ENCODE measurements at regions not wholly inside any gene's neighbourhood (a gene's known extent, or its start where the extent isn't known, plus 50 kb on each side); places are given as distances from the start of the nearest gene placed in this dataset.

GRCh38 chr5:124536333-124536732 is 210.1 kb downstream of the ZNF608 start:
- H3K27ac ChIP-seq (ENCODE audit: insufficient read length, low read depth, low read length) = no peak overlapping the region
- H3K9me3 Mint-ChIP-seq = peaks cover 0 to 4% of the 10 kb centered on the region in 2 experiments; a peak in 2 of 5 replicates
- H3K36me3 Mint-ChIP-seq (ENCODE audit: insufficient read depth in 1 of 3, low read depth in 3 of 3) = peaks cover 0 to 3% (median 2%) of the 10 kb centered on the region in 3 experiments; a peak in 2 of 7 replicates
- no peak overlapping the region for H3K4me2 ChIP-seq (ENCODE audit: insufficient read depth, insufficient read length, low read length)
- no peak overlapping the region for H2BK20ac ChIP-seq (ENCODE audit: low read depth, low read length, poor library complexity, severe bottlenecking)
- H3K9ac ChIP-seq (ENCODE audit: extremely low read depth, insufficient read length, low read length) = no peak overlapping the region
- TF ChIP-seq, protein P1, sequence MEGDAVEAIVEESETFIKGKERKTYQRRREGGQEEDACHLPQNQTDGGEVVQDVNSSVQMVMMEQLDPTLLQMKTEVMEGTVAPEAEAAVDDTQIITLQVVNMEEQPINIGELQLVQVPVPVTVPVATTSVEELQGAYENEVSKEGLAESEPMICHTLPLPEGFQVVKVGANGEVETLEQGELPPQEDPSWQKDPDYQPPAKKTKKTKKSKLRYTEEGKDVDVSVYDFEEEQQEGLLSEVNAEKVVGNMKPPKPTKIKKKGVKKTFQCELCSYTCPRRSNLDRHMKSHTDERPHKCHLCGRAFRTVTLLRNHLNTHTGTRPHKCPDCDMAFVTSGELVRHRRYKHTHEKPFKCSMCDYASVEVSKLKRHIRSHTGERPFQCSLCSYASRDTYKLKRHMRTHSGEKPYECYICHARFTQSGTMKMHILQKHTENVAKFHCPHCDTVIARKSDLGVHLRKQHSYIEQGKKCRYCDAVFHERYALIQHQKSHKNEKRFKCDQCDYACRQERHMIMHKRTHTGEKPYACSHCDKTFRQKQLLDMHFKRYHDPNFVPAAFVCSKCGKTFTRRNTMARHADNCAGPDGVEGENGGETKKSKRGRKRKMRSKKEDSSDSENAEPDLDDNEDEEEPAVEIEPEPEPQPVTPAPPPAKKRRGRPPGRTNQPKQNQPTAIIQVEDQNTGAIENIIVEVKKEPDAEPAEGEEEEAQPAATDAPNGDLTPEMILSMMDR (conservative IDR thresholded peaks at IDR 0.05) = no peak
- no peak overlapping the region for H3K56ac ChIP-seq (ENCODE audit: insufficient read length, low read depth, low read length)
- H2BK120ac ChIP-seq (ENCODE audit: low read depth, low read length, poor library complexity, severe bottlenecking) = no peak overlapping the region
- no peak overlapping the region for H3K4ac ChIP-seq (ENCODE audit: low read depth, low read length)
- H3K23ac ChIP-seq (ENCODE audit: insufficient read length, low read depth, low read length) = no peak overlapping the region
- peaks cover 1% of the 10 kb centered on the region; the same call in 1 of the 2 replicates for H3K27me3 Mint-ChIP-seq (ENCODE audit: low read depth)
- peaks cover 2 to 3% of the 10 kb centered on the region in 2 experiments; a peak in 3 of 4 replicates for H3K4me1 Mint-ChIP-seq
- no peaks in the 10 kb centered on the region for H3K4me1 ChIP-seq (ENCODE audit: insufficient read depth, low read length)
- no peaks in the 10 kb centered on the region for H3K79me2 ChIP-seq (ENCODE audit: insufficient read depth, low read length)
- H2BK15ac ChIP-seq (ENCODE audit: low read depth, low read length) = no peak overlapping the region
- no peak for DNase-seq
- H4K8ac ChIP-seq (replicated peaks; ENCODE audit: insufficient read length, low read depth, low read length) = no peak overlapping the region
- H3T11ph ChIP-seq (ENCODE audit: low read length) = no peak overlapping the region
- H3K18ac ChIP-seq (ENCODE audit: insufficient read length, low read depth, low read length) = no peak overlapping the region
- H3K4me3 Mint-ChIP-seq = no peak overlapping the region
- no peak overlapping the region for H2BK5ac ChIP-seq (ENCODE audit: insufficient read length, low read length)
- WGBS (ENCODE audit: extremely low coverage, insufficient read length, low lambda C conversion rate) = no CpG with 5 or more reads among the region's 4 CpGs
- H2AK5ac ChIP-seq (ENCODE audit: insufficient read length, low read length) = no peak overlapping the region
- H3K9me3 ChIP-seq (ENCODE audit: control insufficient read depth, low read depth, low read length) = no peaks in the 10 kb centered on the region
- no peak overlapping the region for H2AFZ ChIP-seq (ENCODE audit: low read length)
- no peak overlapping the region for H4K5ac ChIP-seq (ENCODE audit: insufficient read length, low read depth, low read length)
- H3K27ac Mint-ChIP-seq = peak overlapping the region in 1 of 3 experiments; percentile 29; a peak in 1 of 7 replicates
- H4K91ac ChIP-seq (ENCODE audit: insufficient read length, low read depth, low read length) = no peak overlapping the region
- no peak overlapping the region for H2BK12ac ChIP-seq (ENCODE audit: insufficient read length, low read depth, low read length)
- no peaks in the 10 kb centered on the region for H3K27me3 ChIP-seq (ENCODE audit: insufficient read depth, low read length)
- H3K14ac ChIP-seq (ENCODE audit: insufficient read depth, low read length) = no peak overlapping the region
- H3K79me1 ChIP-seq (ENCODE audit: insufficient read depth, low read depth, low read length, poor library complexity, severe bottlenecking) = no peaks in the 10 kb centered on the region
- no peaks in the 10 kb centered on the region for H3K23me2 ChIP-seq (ENCODE audit: insufficient read length, low read depth, low read length, poor library complexity, severe bottlenecking)
- H4K20me1 ChIP-seq (ENCODE audit: control insufficient read depth, insufficient read depth, insufficient read length) = no peaks in the 10 kb centered on the region
